ENCODE measurements at regions not wholly inside any gene's neighbourhood (a gene's known extent, or its start where the extent isn't known, plus 50 kb on each side); places are given as distances from the start of the nearest gene placed in this dataset.

GRCh38 chr4:188722911-188723310 lies 583.7 kb downstream of the TRIML1 start:
- ChIA-PET CTCF (no interaction called here), POLR2A (no interaction called here)
- Histone ChIP-seq H3K9me3 (ENCODE audit: control insufficient read depth in 1 of 2, insufficient read depth in 1 of 2, low read length in 2 of 2) (peaks cover 0 to 7% of the 10 kb centered on the region in 2 experiments), H3K27ac (ENCODE audit: low read depth in 1 of 2, low read length in 2 of 2) (no peak overlapping the region), H3K4me3 (ENCODE audit: low read length) (no peak overlapping the region), H3K4me1 (ENCODE audit: insufficient read depth, low read length) (no peaks in the 10 kb centered on the region), H3K36me3 (ENCODE audit: insufficient read depth, low read length) (no peaks in the 10 kb centered on the region), H3K27me3 (ENCODE audit: control insufficient read depth in 1 of 2, insufficient read depth in 2 of 2, low read length in 2 of 2) (no peaks in the 10 kb centered on the region)
- intact Hi-C loops (cut with DNase I, micrococcal nuclease) = no loop called here
- TF ChIP-seq, protein P1, sequence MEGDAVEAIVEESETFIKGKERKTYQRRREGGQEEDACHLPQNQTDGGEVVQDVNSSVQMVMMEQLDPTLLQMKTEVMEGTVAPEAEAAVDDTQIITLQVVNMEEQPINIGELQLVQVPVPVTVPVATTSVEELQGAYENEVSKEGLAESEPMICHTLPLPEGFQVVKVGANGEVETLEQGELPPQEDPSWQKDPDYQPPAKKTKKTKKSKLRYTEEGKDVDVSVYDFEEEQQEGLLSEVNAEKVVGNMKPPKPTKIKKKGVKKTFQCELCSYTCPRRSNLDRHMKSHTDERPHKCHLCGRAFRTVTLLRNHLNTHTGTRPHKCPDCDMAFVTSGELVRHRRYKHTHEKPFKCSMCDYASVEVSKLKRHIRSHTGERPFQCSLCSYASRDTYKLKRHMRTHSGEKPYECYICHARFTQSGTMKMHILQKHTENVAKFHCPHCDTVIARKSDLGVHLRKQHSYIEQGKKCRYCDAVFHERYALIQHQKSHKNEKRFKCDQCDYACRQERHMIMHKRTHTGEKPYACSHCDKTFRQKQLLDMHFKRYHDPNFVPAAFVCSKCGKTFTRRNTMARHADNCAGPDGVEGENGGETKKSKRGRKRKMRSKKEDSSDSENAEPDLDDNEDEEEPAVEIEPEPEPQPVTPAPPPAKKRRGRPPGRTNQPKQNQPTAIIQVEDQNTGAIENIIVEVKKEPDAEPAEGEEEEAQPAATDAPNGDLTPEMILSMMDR (IDR thresholded peaks at IDR 0.05) = no peak
- Mint-ChIP-seq H3K36me3 (ENCODE audit: low read depth) (no peaks in the 10 kb centered on the region), H3K27ac (no peak overlapping the region), H3K4me1 (ENCODE audit: low read depth) (no peaks in the 10 kb centered on the region), H3K9me3 (peaks cover 10% of the 10 kb centered on the region), H3K27me3 (no peaks in the 10 kb centered on the region), H3K4me3 (no peak overlapping the region)
- DNase-seq (no peak), ATAC-seq (ENCODE audit: poor library complexity) (no peak)

- ATAC-seq (ENCODE audit: poor library complexity) = no peak
- Histone ChIP-seq H3K4me1 (ENCODE audit: insufficient read depth, low read length) (no peaks in the 10 kb centered on the region), H3K9me3 (ENCODE audit: control insufficient read depth in 1 of 2, insufficient read depth in 1 of 2, low read length in 2 of 2) (peaks cover 0 to 4% of the 10 kb centered on the region in 2 experiments), H3K4me3 (ENCODE audit: low read length) (no peak overlapping the region), H3K27ac (ENCODE audit: low read depth in 1 of 2, low read length in 2 of 2) (no peak overlapping the region), H3K36me3 (ENCODE audit: insufficient read depth, low read length) (no peaks in the 10 kb centered on the region), H3K27me3 (ENCODE audit: control insufficient read depth in 1 of 2, insufficient read depth in 2 of 2, low read length in 2 of 2) (no peaks in the 10 kb centered on the region)
- H3K4me1 Mint-ChIP-seq (ENCODE audit: low read depth) = no peaks in the 10 kb centered on the region
- intact Hi-C loops (cut with DNase I, micrococcal nuclease) = no loop called here
- ChIA-PET CTCF (no interaction called here), POLR2A (no interaction called here)
- H3K9me3 Mint-ChIP-seq = peaks cover 16% of the 10 kb centered on the region
- H3K27me3 Mint-ChIP-seq = no peaks in the 10 kb centered on the region
- DNase-seq = no peak
- H3K4me3 Mint-ChIP-seq = no peak overlapping the region
- H3K27ac Mint-ChIP-seq = no peak overlapping the region
- no peaks in the 10 kb centered on the region for H3K36me3 Mint-ChIP-seq (ENCODE audit: low read depth)
- TF ChIP-seq, protein P1 (IDR thresholded peaks at IDR 0.05) = no peak
These were observed 588.5 kb downstream of the TRIML1 start for GRCh38 chr4:188727746-188728145.

DNA sequence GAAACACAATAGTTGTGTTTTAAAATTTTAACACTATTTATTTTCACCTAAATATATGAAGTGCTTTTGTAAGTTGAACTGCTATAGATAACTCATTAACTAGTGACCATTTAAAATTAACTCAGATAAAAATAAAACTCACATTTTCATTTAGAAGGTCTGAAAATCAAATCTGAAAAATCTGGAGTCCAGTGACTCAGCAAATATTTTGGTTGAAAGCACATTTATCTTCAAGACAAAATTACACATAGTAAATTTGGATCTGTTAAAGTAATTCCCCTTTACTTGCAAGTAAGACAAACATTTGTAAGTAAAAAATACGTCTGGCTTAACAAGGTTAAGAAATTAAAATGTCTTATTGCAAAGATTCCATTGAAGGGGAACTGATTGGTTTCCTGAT lies 589.1 kb downstream of the TRIML1 start:
- no peak overlapping the region for H3K4me3 Mint-ChIP-seq
- POLR2A ChIA-PET = no interaction called here
- peaks cover 16% of the 10 kb centered on the region for H3K9me3 Mint-ChIP-seq
- Histone ChIP-seq H3K27ac (ENCODE audit: low read depth in 1 of 2, low read length in 2 of 2) (no peak overlapping the region), H3K9me3 (ENCODE audit: control insufficient read depth in 1 of 2, insufficient read depth in 1 of 2, low read length in 2 of 2) (peaks cover 0 to 4% of the 10 kb centered on the region in 2 experiments), H3K4me3 (ENCODE audit: low read length) (no peak overlapping the region), H3K27me3 (ENCODE audit: control insufficient read depth in 1 of 2, insufficient read depth in 2 of 2, low read length in 2 of 2) (no peaks in the 10 kb centered on the region), H3K36me3 (ENCODE audit: insufficient read depth, low read length) (no peaks in the 10 kb centered on the region), H3K4me1 (ENCODE audit: insufficient read depth, low read length) (no peaks in the 10 kb centered on the region)
- no peak overlapping the region for H3K27ac Mint-ChIP-seq
- intact Hi-C loops (cut with DNase I, micrococcal nuclease) = no loop called here
- no peaks in the 10 kb centered on the region for H3K4me1 Mint-ChIP-seq (ENCODE audit: low read depth)
- CTCF ChIA-PET = no interaction called here
- no peaks in the 10 kb centered on the region for H3K36me3 Mint-ChIP-seq (ENCODE audit: low read depth)
- H3K27me3 Mint-ChIP-seq = no peaks in the 10 kb centered on the region
- TF ChIP-seq, protein P1 (IDR thresholded peaks at IDR 0.05) = no peak
- DNase-seq = no peak
- no peak for ATAC-seq (ENCODE audit: poor library complexity)

Measured in CD4-positive, alpha-beta T cell (primary cell).